GM18498 (cell line): ENCODE measurements at regions not wholly inside any gene's neighbourhood (a gene's known extent, or its start where the extent isn't known, plus 50 kb on each side); places are given as distances from the start of the nearest gene placed in this dataset.
"Not testable (repeated sequence)": the region's sequence is repeated elsewhere in the genome, so short reads cannot be mapped to it uniquely, and the experiment has no call there.

Source experiments
- ATAC-seq: cut with Tn5 transposase; IDR thresholded peaks from one replicate; pipeline ENCODE4 v1.9.1; 2021; ENCODE audit warnings: mild to moderate bottlenecking, moderate library complexity; ENCODE audit not compliant: unreplicated experiment

DNA sequence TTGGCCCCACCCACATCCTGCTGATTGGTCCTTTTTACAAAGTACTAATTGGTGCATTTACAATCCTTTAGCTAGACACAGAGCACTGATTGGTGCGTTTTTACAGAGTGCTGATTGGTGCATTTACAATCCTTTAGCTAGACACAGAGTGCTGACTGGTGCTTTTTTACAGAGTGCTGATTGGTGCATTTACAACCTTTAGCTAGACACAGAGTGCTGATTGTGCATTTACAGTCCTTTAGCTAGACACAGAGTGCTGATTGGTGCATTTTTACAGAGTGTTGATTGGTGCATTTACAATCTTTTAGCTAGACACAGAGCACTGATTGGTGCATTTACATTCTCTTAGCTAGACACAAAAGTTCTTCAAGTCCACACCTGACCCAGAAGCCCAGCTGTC, 144.2 kb upstream of the XIRP2 start:
- not testable (repeated sequence) for ATAC-seq

- not testable (repeated sequence) for ATAC-seq
Observed at GRCh38 chr2:166743482-166743881, 144.8 kb upstream of the XIRP2 start.

DNA sequence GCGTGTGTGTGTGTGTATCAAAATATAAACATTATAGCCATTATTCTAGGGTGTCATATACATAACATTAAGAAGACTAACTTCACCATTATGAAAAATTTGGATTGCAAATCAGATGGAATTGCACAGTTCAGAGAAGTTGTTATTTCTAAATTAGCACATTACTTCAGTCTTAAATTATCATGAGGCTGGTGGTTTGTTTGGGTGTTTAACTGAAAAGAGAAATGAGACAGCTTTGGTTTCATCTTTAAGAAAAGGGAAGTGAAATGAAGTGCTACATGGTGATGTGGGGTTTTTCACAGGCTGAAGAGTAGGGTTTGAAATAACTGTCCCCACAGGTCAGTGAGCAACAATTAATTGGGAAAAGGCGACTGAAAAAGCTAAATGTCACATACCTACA, 161.2 kb upstream of the XIRP2 start:
- peak; percentile 99 for ATAC-seq

DNA sequence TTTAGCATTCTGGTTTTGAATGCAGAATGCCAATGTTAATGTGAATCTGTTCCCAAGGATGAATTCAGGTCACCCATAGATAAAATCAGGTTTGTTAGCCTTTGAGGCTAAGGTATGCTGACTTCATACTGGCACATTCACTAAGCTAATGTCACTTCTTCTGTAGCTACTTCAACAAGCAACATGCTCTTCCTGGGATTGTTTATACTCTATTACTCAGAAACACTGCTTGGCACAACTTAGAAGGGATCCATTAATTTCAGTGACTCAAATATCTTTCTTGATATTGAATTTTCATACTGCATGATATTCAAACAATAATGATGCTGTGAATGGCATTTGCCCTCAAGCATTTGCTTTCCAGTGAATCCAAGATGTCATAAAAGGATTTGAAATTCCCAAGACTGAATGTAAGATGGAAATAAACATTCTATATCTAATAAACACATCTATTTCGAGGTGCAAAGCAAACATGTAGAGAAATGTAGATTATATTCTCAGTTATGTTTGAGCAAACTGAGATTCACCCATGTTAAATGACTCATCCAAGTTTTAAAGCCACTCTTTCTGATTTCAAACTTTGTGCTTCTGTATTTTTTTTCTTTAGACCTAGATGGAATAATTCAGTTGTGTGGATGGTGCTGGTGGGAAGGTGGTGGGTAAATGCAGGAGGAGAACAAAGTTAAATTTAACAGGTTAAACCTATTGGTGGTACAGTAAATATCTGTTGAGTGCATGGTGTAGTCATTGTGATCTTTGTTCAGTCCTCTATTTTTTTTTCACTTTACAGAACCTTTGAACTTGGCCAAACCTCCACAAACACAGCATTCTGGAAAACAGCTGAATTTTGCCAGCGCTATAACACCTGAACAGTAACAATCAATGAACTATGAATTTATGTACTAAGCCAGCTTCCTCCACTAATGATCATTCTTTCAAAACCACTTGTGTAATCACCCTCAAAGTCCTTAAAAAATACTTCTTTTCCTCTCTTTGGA, 162.1 kb upstream of the XIRP2 start:
- ATAC-seq, result peak; percentile 4

DNA sequence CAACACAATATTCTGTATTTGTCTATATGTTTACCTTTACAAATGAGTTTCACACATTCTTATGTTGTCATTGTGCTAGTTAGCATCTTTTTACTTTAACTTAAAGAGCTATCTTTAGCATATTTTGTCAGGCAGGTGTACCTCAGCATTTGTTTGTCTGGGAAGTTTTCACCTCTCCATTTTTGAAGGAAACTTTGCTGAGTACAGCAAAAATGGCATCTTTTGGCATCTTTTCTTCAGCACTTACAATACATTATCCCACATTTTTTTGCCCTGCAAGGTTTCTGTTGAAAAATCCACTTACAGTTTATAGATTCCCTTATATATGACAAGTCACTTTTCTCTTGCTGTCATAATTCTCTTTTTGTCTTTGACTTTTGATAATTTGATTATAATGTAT, 171.3 kb upstream of the XIRP2 start:
- ATAC-seq, result no peak

DNA sequence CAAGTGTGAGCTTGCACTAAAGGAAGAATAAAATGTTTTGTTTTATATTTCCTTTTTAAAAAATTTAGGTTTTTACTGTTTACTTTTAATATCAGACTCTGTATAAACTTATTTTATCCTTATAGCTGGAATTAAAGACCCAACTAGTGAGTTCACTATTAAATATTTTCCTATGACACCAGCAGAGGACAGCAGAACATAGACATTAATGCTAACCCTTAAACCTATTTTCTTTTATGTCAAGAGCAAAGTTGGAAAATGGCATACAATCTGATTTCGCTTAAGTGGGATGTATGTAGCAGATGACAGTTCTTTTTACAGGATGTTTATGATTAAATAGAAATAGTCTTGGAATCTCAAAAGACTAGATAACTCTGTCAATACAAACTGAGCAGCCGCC, 188.2 kb upstream of the XIRP2 start:
- no peak for ATAC-seq

DNA sequence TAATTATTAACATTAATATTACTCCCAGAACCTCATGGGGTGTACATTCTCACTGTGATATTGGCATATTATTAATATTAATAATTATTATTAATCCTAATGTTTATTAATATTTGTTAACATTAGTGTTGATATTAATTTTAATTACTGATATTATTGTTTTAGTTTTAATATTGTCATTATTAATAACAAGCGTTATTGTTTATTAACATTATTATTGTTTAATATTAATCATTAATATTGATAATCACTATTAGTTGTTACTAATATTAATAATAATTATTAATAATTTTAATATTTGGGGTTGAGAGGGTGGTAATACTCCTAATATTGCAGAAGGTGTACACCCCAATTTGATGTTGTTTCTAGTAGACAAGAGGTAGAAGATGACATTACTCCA, 193.1 kb upstream of the XIRP2 start:
- no peak for ATAC-seq

GRCh38 chr2:166686057-166686456, 192.0 kb upstream of the SCN7A start:
- ATAC-seq, result not testable (repeated sequence)

DNA sequence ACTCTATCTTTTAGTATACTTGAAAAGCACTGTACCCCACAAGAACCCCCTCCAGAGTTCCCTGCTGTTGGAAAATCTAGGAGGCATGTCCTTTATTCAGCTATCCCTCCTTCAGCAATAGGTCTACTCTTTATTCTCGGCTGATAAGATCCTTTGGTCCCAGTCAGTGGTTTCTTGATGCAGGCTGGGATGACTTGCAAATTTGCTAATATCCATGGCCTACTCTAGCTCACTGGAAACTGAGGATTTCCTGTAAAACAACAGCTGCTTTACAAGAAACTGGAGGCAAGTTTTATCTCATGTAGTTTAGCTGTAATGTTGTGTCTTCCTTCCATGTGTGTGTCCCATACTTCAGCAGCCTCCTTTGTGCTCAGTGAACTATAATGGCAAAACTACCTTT, 183.9 kb upstream of the SCN7A start:
- ATAC-seq, result no peak

DNA sequence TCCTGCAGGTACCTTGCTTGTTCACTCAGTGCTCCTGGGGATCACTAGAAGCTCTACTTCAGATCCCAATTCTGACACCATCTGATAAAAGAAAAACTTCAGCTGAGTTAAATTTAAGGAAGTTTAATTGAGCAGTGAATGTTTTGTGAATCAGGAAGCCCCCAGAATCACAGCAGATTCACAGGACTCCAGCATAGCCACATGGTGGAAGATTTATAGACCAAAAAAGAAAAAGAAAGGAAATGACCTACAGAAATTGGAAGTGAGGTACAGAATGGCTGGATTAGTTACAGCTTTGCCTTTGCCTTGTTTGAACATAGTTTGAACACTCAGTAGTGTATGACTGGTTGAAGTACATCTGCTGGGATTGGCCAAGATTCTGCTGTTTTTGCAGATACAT, 182.7 kb upstream of the SCN7A start:
- ATAC-seq, result no peak

- ATAC-seq, result no peak
Observed at GRCh38 chr2:166675553-166675952, 181.5 kb upstream of the SCN7A start.

GRCh38 chr2:166673986-166674385, 179.9 kb upstream of the SCN7A start:
- ATAC-seq, result no peak

DNA sequence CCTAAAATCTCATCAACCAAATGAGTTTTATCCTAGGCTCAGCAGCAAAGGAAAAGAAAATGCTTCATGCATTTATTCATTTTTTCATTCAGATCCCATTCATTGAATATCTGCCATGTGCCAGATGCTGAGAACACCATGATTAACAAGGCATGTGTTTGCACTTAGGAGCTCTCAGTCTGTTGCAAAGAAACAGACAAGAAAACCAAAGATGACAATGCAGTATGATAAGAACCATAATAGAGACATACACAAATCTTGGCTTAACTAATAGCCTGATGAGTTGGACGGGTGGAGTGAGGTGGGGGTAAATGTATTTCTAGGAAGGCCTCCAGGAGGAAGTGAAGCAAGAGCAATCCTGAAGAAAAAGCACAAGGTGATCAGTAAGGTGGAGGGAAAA, 177.8 kb upstream of the SCN7A start:
- ATAC-seq, result no peak

GRCh38 chr2:166671235-166671634, 177.2 kb upstream of the SCN7A start:
- no peak for ATAC-seq

GRCh38 chr2:166665991-166666940, 172.2 kb upstream of the SCN7A start:
- ATAC-seq, result no peak

GRCh38 chr2:166661824-166662223, 167.8 kb upstream of the SCN7A start:
- no peak for ATAC-seq

GRCh38 chr2:166661391-166661790, 167.3 kb upstream of the SCN7A start:
- ATAC-seq, result no peak

GRCh38 chr2:166658901-166659300, 164.9 kb upstream of the SCN7A start:
- ATAC-seq, result no peak

DNA sequence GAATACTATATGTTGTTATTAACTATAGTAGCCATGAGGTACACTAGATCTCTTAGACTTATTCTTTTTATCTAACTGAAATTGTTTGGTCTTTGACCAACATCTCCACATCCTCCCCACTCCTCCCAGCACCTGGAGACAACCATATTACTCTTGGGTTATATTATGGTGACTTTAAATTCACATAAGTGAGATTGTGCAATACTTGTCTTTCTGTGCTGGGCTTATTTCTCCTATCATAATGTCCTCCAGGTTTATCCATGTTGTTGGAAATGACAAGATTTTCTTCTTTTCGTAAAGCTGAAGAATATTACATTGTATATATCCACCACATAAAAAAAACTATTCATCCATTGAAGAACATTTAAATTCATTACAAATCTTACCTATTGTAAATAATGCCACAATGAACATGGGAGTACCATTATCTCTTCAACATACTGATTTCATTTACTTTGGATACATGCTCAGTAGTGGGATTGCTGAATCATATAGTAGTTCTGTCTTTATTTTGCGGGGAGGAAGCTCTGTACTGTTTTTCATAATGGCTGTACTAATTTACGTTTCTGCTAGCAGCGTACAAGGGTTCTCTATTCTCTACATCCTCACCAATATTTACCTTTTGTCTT, 159.2 kb upstream of the SCN7A start:
- no peak for ATAC-seq

- no peak for ATAC-seq
Observed at GRCh38 chr2:166651991-166652390, 157.9 kb upstream of the SCN7A start.

DNA sequence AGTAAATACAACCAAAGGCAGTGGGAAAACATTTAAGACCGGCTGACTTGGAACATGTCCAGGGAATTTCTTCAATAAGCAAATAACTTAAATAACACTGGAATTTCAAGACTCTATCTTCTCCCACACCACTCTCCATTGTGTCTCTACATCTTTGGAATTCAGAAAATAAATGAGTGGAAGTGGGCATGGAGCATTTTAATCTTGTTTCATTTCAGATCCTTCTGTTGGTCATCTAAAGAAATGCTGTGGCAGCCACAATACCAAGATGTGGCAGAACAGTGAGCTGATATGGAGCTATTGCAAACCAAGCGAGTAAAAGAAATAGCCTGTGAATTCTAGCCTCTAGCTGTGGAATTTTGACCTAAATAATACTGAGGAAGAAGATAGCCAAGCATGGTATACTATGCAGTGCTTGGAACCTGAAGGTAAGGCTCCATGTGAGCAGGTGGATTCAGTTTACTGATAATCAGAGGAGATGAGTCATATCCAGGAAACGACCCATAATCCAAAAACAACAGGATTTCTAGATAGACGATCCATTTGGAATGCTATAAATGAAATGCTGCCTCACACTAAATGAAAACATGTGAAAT, 157.1 kb upstream of the SCN7A start:
- ATAC-seq, result no peak
